RWPE2 (cell line): ENCODE measurements at regions not wholly inside any gene's neighbourhood (a gene's known extent, or its start where the extent isn't known, plus 50 kb on each side); places are given as distances from the start of the nearest gene placed in this dataset.

ENCODE experiments used
- ATAC-seq: fragments of 200-7000 bp; cut with Tn5 transposase; 3 replicates; pipeline ENCODE4 v1.9.1; 2021; ENCODE audit warnings: low read depth
- DNase-seq: peaks from one replicate; pipeline ENCODE4 v3.0.0-alpha.2; 2020; ENCODE audit warnings: low spot score
- H3K27ac ChIP-seq: fragments of 450-650 bp; 2 replicates; pipeline ENCODE4 v1.5.1; 2017; ENCODE audit warnings: mild to moderate bottlenecking; ENCODE audit not compliant: poor library complexity, severe bottlenecking
- H3K27me3 ChIP-seq: fragments of 250-450 bp; sonication (Bioruptor Pico); 2 replicates; pipeline ENCODE4 v1.5.1; 2021; ENCODE audit warnings: mild to moderate bottlenecking, moderate library complexity; ENCODE audit not compliant: insufficient read depth, poor library complexity, severe bottlenecking
- H3K36me3 ChIP-seq: fragments of 250-450 bp; sonication (Bioruptor Pico); 2 replicates; pipeline ENCODE4 v1.5.1; 2020; ENCODE audit warnings: low read depth, mild to moderate bottlenecking, moderate library complexity
- H3K4me1 ChIP-seq: fragments of 250-450 bp; sonication (Bioruptor Pico); 2 replicates; pipeline ENCODE4 v1.5.1; 2021; ENCODE audit warnings: mild to moderate bottlenecking, moderate library complexity; ENCODE audit not compliant: insufficient read depth, poor library complexity, severe bottlenecking
- H3K4me3 ChIP-seq: fragments of 250-450 bp; sonication (Bioruptor Pico); 2 replicates; pipeline ENCODE4 v1.5.1; 2021; ENCODE audit warnings: mild to moderate bottlenecking, moderate library complexity; ENCODE audit not compliant: severe bottlenecking
- H3K9me3 ChIP-seq: fragments of 250-450 bp; sonication (Bioruptor Pico); 2 replicates; pipeline ENCODE4 v1.5.1; 2021; ENCODE audit warnings: mild to moderate bottlenecking, moderate library complexity; ENCODE audit not compliant: severe bottlenecking
- CTCF ChIP-seq: fragments of 450-650 bp; IDR thresholded peaks from one replicate; pipeline ENCODE4 v1.5.1; 2017; ENCODE audit warnings: mild to moderate bottlenecking, moderate library complexity; ENCODE audit not compliant: poor library complexity, severe bottlenecking

DNA sequence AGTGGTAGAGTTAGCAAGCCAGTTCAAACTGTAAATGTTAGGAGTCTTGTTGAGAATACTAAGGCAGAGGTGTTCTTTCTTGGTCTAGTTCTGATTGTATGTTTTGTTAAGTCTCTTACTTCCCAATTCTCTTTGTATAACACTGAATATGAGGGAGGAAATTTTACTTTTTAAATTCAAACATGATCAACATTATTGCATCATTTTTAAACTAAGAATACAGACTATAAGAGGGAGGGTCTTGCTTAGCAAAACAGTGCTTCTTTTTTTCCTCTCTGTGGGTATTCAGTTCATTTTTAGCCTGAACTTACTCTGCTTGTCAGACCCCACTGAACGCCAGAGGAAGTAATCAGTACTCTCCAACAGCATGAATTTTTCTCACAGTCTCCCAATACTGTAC lies 198.0 kb downstream of the GABRG1 start:
- no peak for DNase-seq

DNA sequence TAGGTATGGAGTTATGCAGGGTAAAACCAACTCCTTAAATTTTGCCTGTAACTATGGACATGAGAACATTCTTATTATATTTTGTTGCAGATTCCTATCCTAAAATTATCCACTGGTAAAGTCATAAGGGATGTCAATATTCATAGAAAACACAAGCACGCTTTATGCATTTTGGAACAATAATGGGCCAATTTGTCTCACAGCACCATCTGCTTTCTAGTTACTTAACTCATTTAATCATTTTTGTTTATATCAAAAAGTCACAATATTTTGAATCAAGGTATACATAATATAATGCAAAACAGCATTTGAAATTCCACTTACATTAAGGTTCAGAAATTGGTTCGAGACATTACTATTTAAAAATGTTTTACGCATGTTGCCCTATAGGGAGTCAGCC lies 203.0 kb downstream of the GABRG1 start:
- Histone ChIP-seq H3K27ac (no peak overlapping the region), H3K9me3 (no peaks in the 10 kb centered on the region), H3K4me3 (no peak overlapping the region), H3K4me1 (no peaks in the 10 kb centered on the region), H3K27me3 (peaks cover 6% of the 10 kb centered on the region), H3K36me3 (no peaks in the 10 kb centered on the region)
- DNase-seq (no peak), ATAC-seq (no peak)
- no peak for TF ChIP-seq CTCF

More for the DNA sequence above, 198.0 kb downstream of the GABRG1 start:
- Histone ChIP-seq H3K27ac (no peak overlapping the region), H3K27me3 (no peaks in the 10 kb centered on the region), H3K4me1 (no peaks in the 10 kb centered on the region), H3K9me3 (no peaks in the 10 kb centered on the region), H3K4me3 (no peak overlapping the region), H3K36me3 (no peaks in the 10 kb centered on the region)
- TF ChIP-seq CTCF, result no peak
- ATAC-seq, result no peak

DNA sequence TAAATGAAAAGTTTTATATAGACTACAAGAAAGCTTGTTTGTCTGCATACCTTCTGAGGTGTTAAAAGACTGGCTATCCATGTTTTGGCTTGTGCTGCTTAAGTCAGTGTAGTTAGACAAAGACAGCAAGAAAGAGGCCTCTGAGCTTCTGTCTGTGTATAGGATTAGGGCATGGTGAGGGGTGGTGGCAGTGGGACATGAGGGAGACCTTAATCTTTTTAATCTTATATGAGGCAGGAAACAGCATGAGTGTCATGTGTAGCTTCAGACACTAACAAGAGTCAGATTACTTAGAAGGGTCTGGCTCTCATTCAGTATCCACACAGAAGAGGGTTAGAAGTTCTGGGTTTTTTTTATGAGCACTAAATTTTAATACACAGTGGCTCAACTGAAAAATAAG lies 213.3 kb downstream of the GABRG1 start:
- Histone ChIP-seq H3K4me1 (no peaks in the 10 kb centered on the region), H3K4me3 (no peak overlapping the region), H3K9me3 (no peaks in the 10 kb centered on the region), H3K36me3 (no peaks in the 10 kb centered on the region), H3K27ac (no peak overlapping the region), H3K27me3 (no peaks in the 10 kb centered on the region)
- no peak for TF ChIP-seq CTCF
- DNase-seq (no peak), ATAC-seq (no peak)

DNA sequence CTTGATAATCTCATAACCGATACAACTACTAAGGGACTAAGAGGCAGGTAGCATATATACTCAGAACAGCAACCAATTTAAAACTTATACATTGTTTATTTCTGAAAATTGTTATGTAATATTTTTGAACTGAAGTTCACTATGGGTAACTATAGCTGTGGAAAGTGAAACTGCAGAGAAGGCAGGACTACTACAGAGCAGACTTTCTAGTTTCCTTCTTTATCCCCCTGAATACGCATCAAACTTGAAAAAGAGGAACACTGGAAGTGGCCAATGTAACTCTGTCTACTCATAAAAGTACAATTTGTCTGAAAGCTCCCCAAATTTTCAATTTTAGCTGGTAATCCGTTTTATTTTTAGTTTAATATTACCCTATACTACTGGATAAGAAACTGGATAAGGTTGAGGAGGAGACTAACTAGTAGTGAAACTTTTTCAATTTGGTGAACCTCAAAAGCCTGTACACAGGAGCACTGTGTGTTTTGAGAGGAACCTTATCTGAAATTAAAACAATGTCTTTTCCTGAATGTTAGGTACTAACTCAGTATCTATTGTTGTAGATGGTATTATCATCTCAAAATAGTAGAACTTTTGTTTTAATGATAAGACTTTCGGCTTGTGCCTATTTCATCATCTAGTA lies 225.8 kb downstream of the GABRG1 start:
- no peak for TF ChIP-seq CTCF
- ATAC-seq, result no peak
- H3K4me1 ChIP-seq, result no peaks in the 10 kb centered on the region
- no peak for DNase-seq
- H3K4me3 ChIP-seq, result no peak overlapping the region
- no peaks in the 10 kb centered on the region for H3K27me3 ChIP-seq
- H3K9me3 ChIP-seq, result no peaks in the 10 kb centered on the region
- H3K27ac ChIP-seq, result no peak overlapping the region
- H3K36me3 ChIP-seq, result no peaks in the 10 kb centered on the region

- TF ChIP-seq CTCF, result no peak
- Histone ChIP-seq H3K9me3 (no peaks in the 10 kb centered on the region), H3K27me3 (no peaks in the 10 kb centered on the region), H3K27ac (no peak overlapping the region), H3K36me3 (no peaks in the 10 kb centered on the region), H3K4me3 (no peak overlapping the region), H3K4me1 (no peaks in the 10 kb centered on the region)
- ATAC-seq (no peak), DNase-seq (no peak)
Observed at GRCh38 chr4:45883421-45883820, 240.4 kb downstream of the GABRG1 start.
